Cardiac muscle cell (in vitro differentiated cells and primary cell): ENCODE measurements at regions not wholly inside any gene's neighbourhood (a gene's known extent, or its start where the extent isn't known, plus 50 kb on each side); places are given as distances from the start of the nearest gene placed in this dataset.

ENCODE experiments used
- DNase-seq, 2 donors: peaks; one replicate each; pipeline versions ENCODE4 v3.0.0 to v3.0.0-alpha.2; 2010 to 2017; ENCODE audit warnings: low read depth in 1 of 2, low spot score in 1 of 2
- H3K27ac ChIP-seq: fragments of 200-600 bp; sonication (generic); 2 replicates; pipeline ENCODE4 v1.5.1; 2016
- H3K27me3 ChIP-seq: fragments of 200-600 bp; sonication (generic); 2 replicates; pipeline ENCODE4 v1.6.0; 2016; ENCODE audit warnings: control low read depth
- H3K36me3 ChIP-seq: fragments of 200-600 bp; sonication (generic); 2 replicates; pipeline ENCODE4 v1.5.1; 2016; ENCODE audit warnings: control low read depth
- H3K4me1 ChIP-seq: fragments of 200-600 bp; sonication (generic); 2 replicates; pipeline ENCODE4 v1.8.1; 2017; ENCODE audit warnings: low read depth, mild to moderate bottlenecking, mixed run types
- H3K4me3 ChIP-seq: fragments of 200-600 bp; sonication (generic); 2 replicates; pipeline ENCODE4 v1.5.1; 2016; ENCODE audit warnings: mild to moderate bottlenecking
- H3K9me3 ChIP-seq: fragments of 200-600 bp; sonication (generic); 2 replicates; pipeline ENCODE4 v1.5.1; 2017; ENCODE audit warnings: low read depth, mild to moderate bottlenecking, control low read depth
- TF ChIP-seq, protein P1 (sequence below): IDR thresholded peaks from 2 replicates; pipeline ENCODE4 v1.5.1; 2012; ENCODE audit warnings: low read depth, mild to moderate bottlenecking, low read length

DNA sequence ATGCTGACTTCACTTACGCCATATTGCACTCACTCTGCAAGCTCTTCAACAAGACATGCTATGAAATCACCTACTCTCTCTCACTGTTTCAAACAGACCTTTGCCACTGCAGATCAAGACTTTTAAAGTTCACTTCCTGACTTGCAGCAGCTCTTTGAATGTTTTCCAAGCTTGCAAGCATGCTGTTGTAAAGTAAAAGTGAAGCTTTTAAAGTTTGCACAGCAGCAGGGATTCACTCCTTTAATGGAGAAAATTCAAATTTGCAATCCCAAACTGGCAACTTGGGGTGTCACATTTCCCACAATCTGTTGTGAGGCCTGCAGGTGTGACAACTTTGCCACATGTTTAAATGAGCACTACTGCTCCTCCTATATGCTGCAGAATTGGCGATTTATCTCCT lies 270.9 kb downstream of the ALX1 start:
- Histone ChIP-seq H3K4me1 (no peaks in the 10 kb centered on the region), H3K4me3 (no peak overlapping the region), H3K27me3 (no peaks in the 10 kb centered on the region), H3K9me3 (no peaks in the 10 kb centered on the region), H3K27ac (no peak overlapping the region), H3K36me3 (no peaks in the 10 kb centered on the region)
- DNase-seq = no peak
- TF ChIP-seq, protein P1, sequence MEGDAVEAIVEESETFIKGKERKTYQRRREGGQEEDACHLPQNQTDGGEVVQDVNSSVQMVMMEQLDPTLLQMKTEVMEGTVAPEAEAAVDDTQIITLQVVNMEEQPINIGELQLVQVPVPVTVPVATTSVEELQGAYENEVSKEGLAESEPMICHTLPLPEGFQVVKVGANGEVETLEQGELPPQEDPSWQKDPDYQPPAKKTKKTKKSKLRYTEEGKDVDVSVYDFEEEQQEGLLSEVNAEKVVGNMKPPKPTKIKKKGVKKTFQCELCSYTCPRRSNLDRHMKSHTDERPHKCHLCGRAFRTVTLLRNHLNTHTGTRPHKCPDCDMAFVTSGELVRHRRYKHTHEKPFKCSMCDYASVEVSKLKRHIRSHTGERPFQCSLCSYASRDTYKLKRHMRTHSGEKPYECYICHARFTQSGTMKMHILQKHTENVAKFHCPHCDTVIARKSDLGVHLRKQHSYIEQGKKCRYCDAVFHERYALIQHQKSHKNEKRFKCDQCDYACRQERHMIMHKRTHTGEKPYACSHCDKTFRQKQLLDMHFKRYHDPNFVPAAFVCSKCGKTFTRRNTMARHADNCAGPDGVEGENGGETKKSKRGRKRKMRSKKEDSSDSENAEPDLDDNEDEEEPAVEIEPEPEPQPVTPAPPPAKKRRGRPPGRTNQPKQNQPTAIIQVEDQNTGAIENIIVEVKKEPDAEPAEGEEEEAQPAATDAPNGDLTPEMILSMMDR = no peak

DNA sequence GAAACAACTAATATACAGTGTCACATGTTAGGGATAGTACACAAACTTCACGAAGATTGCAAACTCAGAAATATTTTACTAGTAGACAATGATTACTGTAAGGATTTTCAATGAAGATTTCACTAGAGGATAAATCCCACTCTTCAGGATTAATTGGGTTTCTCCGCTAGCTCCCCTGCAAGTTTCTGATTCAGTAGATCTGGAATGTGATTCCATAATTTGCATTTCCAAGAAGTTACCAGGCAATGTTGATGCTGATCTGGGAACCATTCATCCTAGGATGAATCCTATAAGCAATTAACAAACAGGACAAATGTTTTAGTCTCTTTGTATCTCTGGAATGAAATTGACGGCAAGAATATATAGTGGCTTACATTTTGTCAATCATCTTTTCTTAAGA lies 272.4 kb downstream of the ALX1 start:
- TF ChIP-seq, protein P1 = no peak
- Histone ChIP-seq H3K4me3 (no peak overlapping the region), H3K27ac (no peak overlapping the region), H3K27me3 (no peaks in the 10 kb centered on the region), H3K9me3 (no peaks in the 10 kb centered on the region), H3K36me3 (no peaks in the 10 kb centered on the region), H3K4me1 (no peaks in the 10 kb centered on the region)
- no peak for DNase-seq

DNA sequence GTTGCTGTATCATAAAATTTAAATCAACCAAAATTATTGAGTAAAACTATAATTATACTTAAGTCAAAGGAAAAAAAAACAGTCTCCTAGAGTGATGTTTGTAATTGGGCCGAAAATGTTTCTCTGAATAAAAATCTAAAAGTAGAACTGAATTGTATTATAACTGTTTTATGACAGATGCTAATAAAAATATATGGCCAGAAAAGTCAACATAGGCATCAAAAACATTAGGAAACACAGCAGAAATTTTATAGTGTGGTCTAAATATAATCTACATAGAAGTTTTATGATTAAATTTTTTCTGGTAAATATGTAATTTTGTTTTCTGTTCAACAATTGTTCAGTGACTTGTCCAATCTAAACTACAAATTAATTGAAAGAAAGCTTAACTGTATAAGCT lies 277.8 kb downstream of the ALX1 start:
- no peak for DNase-seq
- Histone ChIP-seq H3K9me3 (no peaks in the 10 kb centered on the region), H3K4me1 (no peaks in the 10 kb centered on the region), H3K36me3 (no peaks in the 10 kb centered on the region), H3K27ac (no peak overlapping the region), H3K27me3 (no peaks in the 10 kb centered on the region), H3K4me3 (no peak overlapping the region)
- TF ChIP-seq, protein P1 = no peak

DNA sequence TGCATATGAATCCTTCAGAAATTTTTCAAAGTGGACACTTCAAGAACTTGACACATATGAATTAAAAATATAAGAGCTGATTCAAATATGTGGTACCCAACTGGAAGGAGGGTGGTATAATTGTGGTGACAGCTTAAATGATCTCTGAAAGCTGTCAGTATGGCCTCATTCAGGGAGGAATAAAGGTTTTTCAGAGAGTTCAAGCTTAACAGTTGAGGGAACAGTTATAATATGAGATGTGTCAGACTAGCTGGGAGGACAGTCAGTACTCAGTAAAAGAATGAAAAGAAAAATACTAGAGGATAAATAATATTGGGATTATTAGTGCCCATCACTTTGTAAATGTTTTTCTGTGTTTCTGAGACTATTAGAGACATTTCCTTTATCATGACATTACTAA lies 277.5 kb downstream of the RASSF9 start:
- no peak for DNase-seq
- Histone ChIP-seq H3K9me3 (no peaks in the 10 kb centered on the region), H3K27ac (no peak overlapping the region), H3K27me3 (no peaks in the 10 kb centered on the region), H3K4me1 (no peaks in the 10 kb centered on the region), H3K36me3 (no peaks in the 10 kb centered on the region), H3K4me3 (no peak overlapping the region)
- TF ChIP-seq, protein P1 = no peak

DNA sequence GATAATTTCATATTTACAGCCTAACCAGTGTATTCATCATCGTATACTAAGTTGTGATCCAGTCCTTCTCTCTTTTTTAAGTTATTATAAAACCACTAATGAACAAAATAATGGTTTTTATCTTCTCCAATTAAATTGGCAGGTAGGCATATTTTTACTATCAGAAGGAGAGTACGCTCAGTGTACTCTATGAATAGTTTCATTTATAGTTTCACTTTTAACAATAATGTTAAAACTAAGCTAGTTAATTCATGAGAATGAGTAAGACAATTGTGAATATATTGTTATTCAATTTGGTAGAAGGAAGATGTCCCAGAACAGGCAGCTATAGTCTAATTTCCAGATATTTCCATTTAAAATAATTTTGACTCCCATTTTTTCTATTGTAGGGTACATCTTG lies 277.1 kb downstream of the RASSF9 start:
- DNase-seq = no peak
- Histone ChIP-seq H3K36me3 (no peaks in the 10 kb centered on the region), H3K9me3 (no peaks in the 10 kb centered on the region), H3K27me3 (no peaks in the 10 kb centered on the region), H3K4me3 (no peak overlapping the region), H3K27ac (no peak overlapping the region), H3K4me1 (no peaks in the 10 kb centered on the region)
- TF ChIP-seq, protein P1 = no peak

DNA sequence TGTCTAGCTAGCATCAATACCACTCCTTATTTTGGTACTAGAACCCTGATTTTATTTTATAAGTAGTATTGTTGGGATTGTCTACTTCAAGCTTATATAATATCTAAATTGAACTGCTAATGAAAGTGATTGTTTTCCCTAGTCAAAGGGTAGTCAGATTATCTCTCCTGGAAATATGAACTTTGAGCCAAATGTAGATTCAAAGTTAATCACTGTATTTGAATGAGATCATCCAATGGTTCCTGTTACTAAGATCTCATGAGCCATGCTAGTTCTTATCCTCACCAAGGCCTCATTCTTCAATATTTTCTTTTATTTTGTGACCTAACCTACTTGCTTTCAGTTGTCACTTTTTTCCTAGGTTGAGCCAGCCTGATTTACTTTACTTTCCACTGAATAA lies 276.7 kb downstream of the RASSF9 start:
- TF ChIP-seq, protein P1 = no peak
- Histone ChIP-seq H3K27me3 (no peaks in the 10 kb centered on the region), H3K9me3 (no peaks in the 10 kb centered on the region), H3K36me3 (no peaks in the 10 kb centered on the region), H3K4me3 (no peak overlapping the region), H3K4me1 (no peaks in the 10 kb centered on the region), H3K27ac (no peak overlapping the region)
- no peak for DNase-seq
